Neural progenitor cell (in vitro differentiated cells): ENCODE measurements at regions not wholly inside any gene's neighbourhood (a gene's known extent, or its start where the extent isn't known, plus 50 kb on each side); places are given as distances from the start of the nearest gene placed in this dataset.

ENCODE experiments used
- CTCF ChIP-seq: fragments of 200-600 bp; sonication (generic); IDR thresholded peaks from 2 replicates; pipeline ENCODE4 v1.5.1; 2017; ENCODE audit warnings: antibody characterized with exemption, mild to moderate bottlenecking
- EZH2 ChIP-seq: fragments of 200-600 bp; sonication (generic); IDR thresholded peaks from 2 replicates; pipeline ENCODE4 v1.6.1; 2017; ENCODE audit warnings: antibody characterized with exemption, mild to moderate bottlenecking, moderate library complexity

GRCh38 chr1:208506812-208507211 is 262.6 kb upstream of the PLXNA2 start:
- TF ChIP-seq EZH2 (no peak), CTCF (no peak)
